H9 (cell line): ENCODE measurements at regions not wholly inside any gene's neighbourhood (a gene's known extent, or its start where the extent isn't known, plus 50 kb on each side); places are given as distances from the start of the nearest gene placed in this dataset.

Experiments used
- DNase-seq: peaks from one replicate; pipeline ENCODE4 v3.0.0-alpha.2; 2017
- H2AFZ ChIP-seq: one replicate; pipeline ENCODE4 v1.6.1; 2013; ENCODE audit warnings: mild to moderate bottlenecking, low read length, control low read depth, moderate library complexity
- H2AK5ac ChIP-seq: 2 replicates; pipeline ENCODE4 v1.6.1; 2013; ENCODE audit warnings: low read length, control low read depth, mixed read lengths; ENCODE audit not compliant: insufficient read length
- H2BK120ac ChIP-seq: one replicate; pipeline ENCODE4 v1.6.1; 2013; ENCODE audit warnings: low read depth, mild to moderate bottlenecking, low read length, control low read depth, inconsistent platforms; ENCODE audit not compliant: poor library complexity, severe bottlenecking
- H2BK12ac ChIP-seq: 2 replicates; pipeline ENCODE4 v1.6.1; 2013; ENCODE audit warnings: low read length, control low read depth, mixed read lengths, low read depth; ENCODE audit not compliant: insufficient read length
- H2BK15ac ChIP-seq: 2 replicates; pipeline ENCODE4 v1.6.1; 2013; ENCODE audit warnings: low read depth, low read length, control low read depth
- H2BK20ac ChIP-seq: one replicate; pipeline ENCODE4 v1.6.1; 2013; ENCODE audit warnings: low read depth, mild to moderate bottlenecking, low read length, control low read depth, inconsistent platforms; ENCODE audit not compliant: poor library complexity, severe bottlenecking
- H2BK5ac ChIP-seq: 2 replicates; pipeline ENCODE4 v1.6.1; 2013; ENCODE audit warnings: low read length, control low read depth, mixed read lengths; ENCODE audit not compliant: insufficient read length
- H3K14ac ChIP-seq: 2 replicates; pipeline ENCODE4 v1.6.1; 2013; ENCODE audit warnings: low read length, control low read depth; ENCODE audit not compliant: insufficient read depth
- H3K18ac ChIP-seq: 2 replicates; pipeline ENCODE4 v1.6.1; 2013; ENCODE audit warnings: low read depth, mild to moderate bottlenecking, mixed read lengths, low read length, control low read depth; ENCODE audit not compliant: insufficient read length
- H3K23ac ChIP-seq: 2 replicates; pipeline ENCODE4 v1.6.1; 2013; ENCODE audit warnings: low read length, control low read depth, mixed read lengths, low read depth; ENCODE audit not compliant: insufficient read length
- H3K23me2 ChIP-seq: 2 replicates; pipeline ENCODE4 v1.6.1; 2013; ENCODE audit warnings: low read depth, mild to moderate bottlenecking, mixed read lengths, low read length, control low read depth; ENCODE audit not compliant: insufficient read length, poor library complexity, severe bottlenecking
- H3K27ac ChIP-seq: 2 replicates; pipeline ENCODE4 v1.5.1; 2013; ENCODE audit warnings: low read length, control low read depth, mixed read lengths, low read depth; ENCODE audit not compliant: insufficient read length
- H3K27me3 ChIP-seq: 2 replicates; pipeline ENCODE4 v1.6.1; 2013; ENCODE audit warnings: low read length, control low read depth, inconsistent platforms; ENCODE audit not compliant: insufficient read depth
- H3K4ac ChIP-seq: 2 replicates; pipeline ENCODE4 v1.6.1; 2013; ENCODE audit warnings: low read depth, mild to moderate bottlenecking, control low read depth, inconsistent platforms, low read length, moderate library complexity
- H3K4me1 ChIP-seq: 2 replicates; pipeline ENCODE4 v1.6.1; 2013; ENCODE audit warnings: low read length, control low read depth, inconsistent platforms; ENCODE audit not compliant: insufficient read depth
- H3K4me2 ChIP-seq: 2 replicates; pipeline ENCODE4 v1.6.1; 2013; ENCODE audit warnings: low read length, control low read depth, mixed read lengths; ENCODE audit not compliant: insufficient read length, insufficient read depth
- H3K56ac ChIP-seq: 2 replicates; pipeline ENCODE4 v1.6.1; 2013; ENCODE audit warnings: low read depth, mild to moderate bottlenecking, mixed read lengths, low read length, control low read depth; ENCODE audit not compliant: insufficient read length
- H3K79me1 ChIP-seq: 2 replicates; pipeline ENCODE4 v1.6.1; 2013; ENCODE audit warnings: low read depth, mild to moderate bottlenecking, moderate library complexity, low read length, control low read depth, inconsistent platforms; ENCODE audit not compliant: insufficient read depth, poor library complexity, severe bottlenecking
- H3K79me2 ChIP-seq: 2 replicates; pipeline ENCODE4 v1.6.1; 2013; ENCODE audit warnings: low read length, control low read depth, inconsistent platforms; ENCODE audit not compliant: insufficient read depth
- H3K9ac ChIP-seq: 2 replicates; pipeline ENCODE4 v1.6.1; 2013; ENCODE audit warnings: low read length, control low read depth, mixed read lengths; ENCODE audit not compliant: insufficient read length; ENCODE audit errors: extremely low read depth
- H3K9me3 ChIP-seq: one replicate; pipeline ENCODE4 v1.6.1; 2013; ENCODE audit warnings: low read depth, low read length, inconsistent platforms; ENCODE audit not compliant: control insufficient read depth
- H3T11ph ChIP-seq: one replicate; pipeline ENCODE4 v1.6.1; 2013; ENCODE audit warnings: mild to moderate bottlenecking, low read length, control low read depth, inconsistent platforms
- H4K20me1 ChIP-seq: one replicate; pipeline ENCODE4 v1.6.1; 2013; ENCODE audit not compliant: control insufficient read depth, insufficient read length, insufficient read depth
- H4K5ac ChIP-seq: 2 replicates; pipeline ENCODE4 v1.6.1; 2013; ENCODE audit warnings: low read depth, mild to moderate bottlenecking, mixed read lengths, low read length, control low read depth; ENCODE audit not compliant: insufficient read length
- H4K8ac ChIP-seq: replicated peaks from 2 replicates; pipeline ENCODE4 v1.6.1; 2013; ENCODE audit warnings: low read length, control low read depth, mixed read lengths, low read depth; ENCODE audit not compliant: insufficient read length
- H4K91ac ChIP-seq: 2 replicates; pipeline ENCODE4 v1.6.1; 2013; ENCODE audit warnings: low read depth, mild to moderate bottlenecking, moderate library complexity, mixed read lengths, low read length, control low read depth; ENCODE audit not compliant: insufficient read length
- H3K27ac Mint-ChIP-seq, 3 experiments: 2 replicates in 2 of 3; 3 replicates in 1 of 3; pipeline ENCODE4 v1.8.0; 2020 to 2021; ENCODE audit warnings: mixed read lengths in 3 of 3, mild to moderate bottlenecking in 1 of 3, moderate library complexity in 1 of 3
- H3K27me3 Mint-ChIP-seq: 2 replicates; pipeline ENCODE4 v1.8.0; 2021; ENCODE audit warnings: low read depth, mild to moderate bottlenecking, moderate library complexity, mixed read lengths
- H3K36me3 Mint-ChIP-seq, 3 experiments: 2 replicates in 2 of 3; 3 replicates in 1 of 3; pipeline ENCODE4 v1.8.0; 2020 to 2021; ENCODE audit warnings: low read depth in 3 of 3, mixed read lengths in 3 of 3; ENCODE audit not compliant: insufficient read depth in 1 of 3
- H3K4me1 Mint-ChIP-seq, 2 experiments: 2 replicates each; pipeline ENCODE4 v1.8.0; 2020; ENCODE audit warnings: mixed read lengths in 2 of 2
- H3K4me3 Mint-ChIP-seq, 2 experiments: 2 replicates in 1 of 2; 3 replicates in 1 of 2; pipeline ENCODE4 v1.8.0; 2020 to 2021; ENCODE audit warnings: mild to moderate bottlenecking in 2 of 2, mixed read lengths in 2 of 2, moderate library complexity in 1 of 2
- H3K9me3 Mint-ChIP-seq, 2 experiments: 2 replicates in 1 of 2; 3 replicates in 1 of 2; pipeline ENCODE4 v1.8.0; 2020; ENCODE audit warnings: mild to moderate bottlenecking in 2 of 2, mixed read lengths in 2 of 2, moderate library complexity in 1 of 2
- WGBS: extraction: QIAGEN DNeasy Blood & Tissue Kit; methylation state at CpG from one replicate; pipeline ENCODE4 v1.1.7; 2013; ENCODE audit warnings: missing lambda C conversion rate, low lambda C conversion rate, mixed read lengths; ENCODE audit not compliant: insufficient read length; ENCODE audit errors: extremely low coverage; 5-methylcytosine and 5-hydroxymethylcytosine counted together
- TF ChIP-seq, protein P1 (sequence below): fragments of 200-600 bp; sonication (generic); conservative IDR thresholded peaks from 3 replicates; pipeline ENCODE4 v1.8.0; 2021; ENCODE audit warnings: antibody characterized with exemption, mild to moderate bottlenecking

DNA sequence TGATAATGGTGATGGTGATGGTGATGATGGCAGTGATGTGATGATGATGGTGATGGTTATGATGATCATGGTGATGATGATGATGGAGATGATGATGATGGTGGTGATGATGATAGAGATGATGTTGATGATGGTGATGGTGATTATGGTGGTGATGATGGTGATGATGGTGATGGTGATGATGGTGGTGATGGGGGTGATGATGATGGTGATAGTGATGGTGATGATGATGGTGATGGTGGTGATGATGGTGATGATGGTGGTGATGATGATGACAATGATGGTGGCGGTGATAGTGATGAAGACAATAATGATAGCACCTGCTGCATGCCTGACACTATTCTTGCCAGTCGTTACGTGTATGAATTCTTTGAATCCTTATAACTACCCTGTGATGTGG is 317.9 kb upstream of the AJAP1 start:
- Histone ChIP-seq H3K23me2 (peaks cover 4% of the 10 kb centered on the region), H3K18ac (no peak overlapping the region), H3K56ac (no peak overlapping the region), H2BK12ac (no peak overlapping the region), H3K23ac (no peak overlapping the region), H3T11ph (no peak overlapping the region), H3K4ac (no peak overlapping the region), H2AFZ (no peak overlapping the region), H3K27me3 (no peaks in the 10 kb centered on the region), H3K27ac (no peak overlapping the region), H3K79me1 (no peaks in the 10 kb centered on the region), H3K79me2 (no peaks in the 10 kb centered on the region; the same call in 1 of the 2 replicates), H4K8ac (no peak overlapping the region), H4K91ac (no peak overlapping the region), H2BK15ac (no peak overlapping the region), H3K4me2 (no peak overlapping the region), H2AK5ac (no peak overlapping the region), H3K9me3 (peaks cover 3% of the 10 kb centered on the region), H2BK5ac (no peak overlapping the region), H2BK120ac (no peak overlapping the region), H4K20me1 (peaks cover 4% of the 10 kb centered on the region), H2BK20ac (no peak overlapping the region), H4K5ac (no peak overlapping the region), H3K14ac (no peak overlapping the region), H3K9ac (no peak overlapping the region), H3K4me1 (peaks cover 3% of the 10 kb centered on the region; the same call in 1 of the 2 replicates)
- DNase-seq, result no peak
- Mint-ChIP-seq H3K4me1 (peaks cover 13 to 15% of the 10 kb centered on the region in 2 experiments), H3K36me3 (peaks cover 3 to 5% (median 4%) of the 10 kb centered on the region in 3 experiments; a peak in 5 of 7 replicates), H3K27ac (no peak overlapping the region), H3K9me3 (peaks cover 6 to 13% of the 10 kb centered on the region in 2 experiments; a peak in 4 of 5 replicates), H3K27me3 (peaks cover 14% of the 10 kb centered on the region), H3K4me3 (no peak overlapping the region)
- WGBS, result no CpG with 5 or more reads among the region's 3 CpGs
- TF ChIP-seq, protein P1, sequence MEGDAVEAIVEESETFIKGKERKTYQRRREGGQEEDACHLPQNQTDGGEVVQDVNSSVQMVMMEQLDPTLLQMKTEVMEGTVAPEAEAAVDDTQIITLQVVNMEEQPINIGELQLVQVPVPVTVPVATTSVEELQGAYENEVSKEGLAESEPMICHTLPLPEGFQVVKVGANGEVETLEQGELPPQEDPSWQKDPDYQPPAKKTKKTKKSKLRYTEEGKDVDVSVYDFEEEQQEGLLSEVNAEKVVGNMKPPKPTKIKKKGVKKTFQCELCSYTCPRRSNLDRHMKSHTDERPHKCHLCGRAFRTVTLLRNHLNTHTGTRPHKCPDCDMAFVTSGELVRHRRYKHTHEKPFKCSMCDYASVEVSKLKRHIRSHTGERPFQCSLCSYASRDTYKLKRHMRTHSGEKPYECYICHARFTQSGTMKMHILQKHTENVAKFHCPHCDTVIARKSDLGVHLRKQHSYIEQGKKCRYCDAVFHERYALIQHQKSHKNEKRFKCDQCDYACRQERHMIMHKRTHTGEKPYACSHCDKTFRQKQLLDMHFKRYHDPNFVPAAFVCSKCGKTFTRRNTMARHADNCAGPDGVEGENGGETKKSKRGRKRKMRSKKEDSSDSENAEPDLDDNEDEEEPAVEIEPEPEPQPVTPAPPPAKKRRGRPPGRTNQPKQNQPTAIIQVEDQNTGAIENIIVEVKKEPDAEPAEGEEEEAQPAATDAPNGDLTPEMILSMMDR, result no peak
